ENCODE measurements at regions not wholly inside any gene's neighbourhood (a gene's known extent, or its start where the extent isn't known, plus 50 kb on each side); places are given as distances from the start of the nearest gene placed in this dataset.

- no peaks in the 10 kb centered on the region for H3K9me3 ChIP-seq (ENCODE audit: low read length)
- TF ChIP-seq CTCF (IDR thresholded peaks at IDR 0.05; ENCODE audit: low read length) (no peak), EZH2 (IDR thresholded peaks at IDR 0.05; ENCODE audit: borderline replicate concordance, low read length) (no peak)
- no peaks in the 10 kb centered on the region for H3K79me2 ChIP-seq (ENCODE audit: insufficient read depth, low read length)
- H3K4me1 ChIP-seq (ENCODE audit: insufficient read depth, low read length, severe bottlenecking): no peaks in the 10 kb centered on the region
- no peak overlapping the region for H3K4me3 ChIP-seq (ENCODE audit: low read depth, low read length, poor library complexity, severe bottlenecking)
- H3K9ac ChIP-seq (ENCODE audit: low read length): no peak overlapping the region
- no peak overlapping the region for H3K27ac ChIP-seq (ENCODE audit: low read depth, low read length, poor library complexity, severe bottlenecking)
- no peaks in the 10 kb centered on the region for H3K36me3 ChIP-seq (ENCODE audit: insufficient read depth, low read length)
- H4K20me1 ChIP-seq (ENCODE audit: insufficient read depth, low read length): no peaks in the 10 kb centered on the region
- H3K9me2 ChIP-seq (ENCODE audit: low read depth, low read length): no peaks in the 10 kb centered on the region
- H3K27me3 ChIP-seq (ENCODE audit: insufficient read depth, low read length): no peaks in the 10 kb centered on the region
- H2AFZ ChIP-seq (ENCODE audit: low read length): no peak overlapping the region
- H3K4me2 ChIP-seq (ENCODE audit: low read length): no peak overlapping the region
- H3F3A ChIP-seq (ENCODE audit: insufficient read depth, low read length): no peaks in the 10 kb centered on the region
Measured at GRCh38 chr10:117720931-117721835, 178.6 kb downstream of the EMX2 start.

DNA sequence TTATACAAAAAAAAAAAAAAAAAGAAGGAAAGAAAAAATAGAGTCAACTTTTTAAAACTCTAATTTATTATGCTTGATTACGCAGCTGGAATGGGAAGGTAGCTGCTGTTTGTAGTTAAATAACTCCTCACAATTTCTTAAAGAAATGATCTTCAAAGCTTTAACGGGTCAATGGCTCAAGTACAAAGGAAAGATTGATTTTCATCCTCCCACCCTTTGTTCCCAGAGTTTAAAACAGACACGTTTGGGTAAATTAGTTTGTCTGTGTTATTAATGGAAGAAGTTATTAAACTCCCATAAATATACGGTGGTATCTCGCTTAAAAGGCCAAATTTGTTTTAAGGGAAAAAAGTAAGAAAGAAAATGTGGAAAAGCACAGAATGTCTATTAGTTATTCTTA lies 179.3 kb downstream of the EMX2 start:
- Histone ChIP-seq H3K9ac (ENCODE audit: low read length) (no peak overlapping the region), H3K4me3 (ENCODE audit: low read depth, low read length, poor library complexity, severe bottlenecking) (no peak overlapping the region), H3K27ac (ENCODE audit: low read depth, low read length, poor library complexity, severe bottlenecking) (no peak overlapping the region), H4K20me1 (ENCODE audit: insufficient read depth, low read length) (no peaks in the 10 kb centered on the region), H3K9me2 (ENCODE audit: low read depth, low read length) (no peaks in the 10 kb centered on the region), H3F3A (ENCODE audit: insufficient read depth, low read length) (no peaks in the 10 kb centered on the region), H3K79me2 (ENCODE audit: insufficient read depth, low read length) (no peaks in the 10 kb centered on the region), H3K4me1 (ENCODE audit: insufficient read depth, low read length, severe bottlenecking) (no peaks in the 10 kb centered on the region), H3K36me3 (ENCODE audit: insufficient read depth, low read length) (no peaks in the 10 kb centered on the region), H2AFZ (ENCODE audit: low read length) (no peak overlapping the region), H3K4me2 (ENCODE audit: low read length) (no peak overlapping the region), H3K9me3 (ENCODE audit: low read length) (no peaks in the 10 kb centered on the region), H3K27me3 (ENCODE audit: insufficient read depth, low read length) (no peaks in the 10 kb centered on the region)
- no peak for TF ChIP-seq CTCF (IDR thresholded peaks at IDR 0.05; ENCODE audit: low read length)
- TF ChIP-seq EZH2 (IDR thresholded peaks at IDR 0.05; ENCODE audit: borderline replicate concordance, low read length): no peak

DNA sequence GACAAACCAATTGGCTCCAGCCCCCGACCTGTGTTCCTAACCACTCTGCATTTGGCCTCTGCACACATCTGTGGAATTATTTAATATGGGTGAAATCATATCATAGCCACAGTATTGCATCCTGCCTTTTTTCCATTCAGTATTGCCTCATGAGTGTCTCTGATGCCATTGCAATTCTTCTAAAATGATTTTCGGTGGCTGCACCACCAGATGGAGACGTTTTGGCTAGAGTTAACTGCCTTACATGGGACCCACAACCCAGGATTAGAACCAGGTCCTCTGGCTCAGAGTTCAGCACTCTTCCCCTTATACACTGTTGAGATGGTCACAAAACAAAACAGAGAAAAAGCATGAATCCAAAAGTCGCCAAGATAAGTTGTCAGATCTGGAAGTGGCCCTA lies 180.8 kb downstream of the EMX2 start:
- no peak for TF ChIP-seq EZH2 (IDR thresholded peaks at IDR 0.05; ENCODE audit: borderline replicate concordance, low read length)
- no peak for TF ChIP-seq CTCF (IDR thresholded peaks at IDR 0.05; ENCODE audit: low read length)
- no peak overlapping the region for H3K4me3 ChIP-seq (ENCODE audit: low read depth, low read length, poor library complexity, severe bottlenecking)
- no peak overlapping the region for H3K9ac ChIP-seq (ENCODE audit: low read length)
- no peaks in the 10 kb centered on the region for H3K4me1 ChIP-seq (ENCODE audit: insufficient read depth, low read length, severe bottlenecking)
- no peak overlapping the region for H3K27ac ChIP-seq (ENCODE audit: low read depth, low read length, poor library complexity, severe bottlenecking)
- no peaks in the 10 kb centered on the region for H3K9me3 ChIP-seq (ENCODE audit: low read length)
- no peaks in the 10 kb centered on the region for H4K20me1 ChIP-seq (ENCODE audit: insufficient read depth, low read length)
- no peaks in the 10 kb centered on the region for H3K9me2 ChIP-seq (ENCODE audit: low read depth, low read length)
- H3K4me2 ChIP-seq (ENCODE audit: low read length): no peak overlapping the region
- no peaks in the 10 kb centered on the region for H3F3A ChIP-seq (ENCODE audit: insufficient read depth, low read length)
- H3K79me2 ChIP-seq (ENCODE audit: insufficient read depth, low read length): no peaks in the 10 kb centered on the region
- H3K36me3 ChIP-seq (ENCODE audit: insufficient read depth, low read length): no peaks in the 10 kb centered on the region
- no peaks in the 10 kb centered on the region for H3K27me3 ChIP-seq (ENCODE audit: insufficient read depth, low read length)
- no peak overlapping the region for H2AFZ ChIP-seq (ENCODE audit: low read length)

All from OCI-LY1 (cell line).